WTC11 (cell line): ENCODE measurements at regions not wholly inside any gene's neighbourhood (a gene's known extent, or its start where the extent isn't known, plus 50 kb on each side); places are given as distances from the start of the nearest gene placed in this dataset.
A peak's percentile ranks its signal among the peaks of the same experiment; 100 is the strongest.

Source experiments
- ATAC-seq: fragments of 200-7000 bp; cut with Tn5 transposase; 2 replicates; pipeline ENCODE4 v1.10.0; 2021; ENCODE audit warnings: mild to moderate bottlenecking, moderate library complexity
- CTCF ChIA-PET: fragments of 300-600 bp; sonication (Branson Sonifier 250); formaldehyde crosslinking; loops from one replicate; lab custom pipeline; 2021; ENCODE audit warnings: antibody characterized with exemption; lab: Charles Lee
- POLR2A ChIA-PET: fragments of 350-600 bp; sonication (Branson Sonifier 250); formaldehyde crosslinking; loops from one replicate; lab custom pipeline; 2021; ENCODE audit warnings: antibody characterized with exemption; lab: Charles Lee
- DNase-seq: peaks from one replicate; pipeline ENCODE4 v3.0.0; 2021; ENCODE audit warnings: low spot score
- H3K27ac Mint-ChIP-seq: 2 replicates; pipeline ENCODE4 v1.8.0; 2021; ENCODE audit warnings: mixed read lengths
- H3K27me3 Mint-ChIP-seq: 2 replicates; pipeline ENCODE4 v1.8.0; 2021; ENCODE audit warnings: low read depth, mild to moderate bottlenecking, moderate library complexity, mixed read lengths
- H3K36me3 Mint-ChIP-seq: 2 replicates; pipeline ENCODE4 v1.8.0; 2021; ENCODE audit warnings: mixed read lengths
- H3K4me1 Mint-ChIP-seq: 2 replicates; pipeline ENCODE4 v1.8.0; 2022; ENCODE audit warnings: mixed read lengths
- H3K4me3 Mint-ChIP-seq: 2 replicates; pipeline ENCODE4 v1.8.0; 2021; ENCODE audit warnings: mild to moderate bottlenecking, moderate library complexity, mixed read lengths
- H3K9me3 Mint-ChIP-seq: 2 replicates; pipeline ENCODE4 v1.8.0; 2021; ENCODE audit warnings: mixed read lengths
- CREB1 ChIP-seq: sonication (generic); formaldehyde crosslinking; IDR thresholded peaks from 2 replicates; pipeline ENCODE4 v1.8.0; 2023; ENCODE audit warnings: mild to moderate bottlenecking, missing genetic modification reagents
- EMX1 ChIP-seq: fragments of 250-450 bp; sonication (Bioruptor Pico); IDR thresholded peaks from 2 replicates; pipeline ENCODE4 v1.8.0; 2021; ENCODE audit warnings: mild to moderate bottlenecking
- GTF2I ChIP-seq: fragments of 250-450 bp; sonication (Bioruptor Pico); conservative IDR thresholded peaks from 2 replicates; pipeline ENCODE4 v1.4.0; 2021; ENCODE audit warnings: mild to moderate bottlenecking
- KAT7 ChIP-seq: sonication (generic); formaldehyde crosslinking; IDR thresholded peaks from 2 replicates; pipeline ENCODE4 v1.8.1; 2023; ENCODE audit warnings: missing genetic modification reagents, mild to moderate bottlenecking, borderline replicate concordance
- NFE2L1 ChIP-seq: sonication (generic); formaldehyde crosslinking; IDR thresholded peaks from 2 replicates; pipeline ENCODE4 v1.8.1; 2023; ENCODE audit warnings: missing genetic modification reagents
- RELA ChIP-seq: sonication (generic); formaldehyde crosslinking; IDR thresholded peaks from 2 replicates; pipeline ENCODE4 v1.8.1; 2022; ENCODE audit warnings: missing genetic modification reagents, mild to moderate bottlenecking, borderline replicate concordance
- RORB ChIP-seq: fragments of 250-450 bp; sonication (Bioruptor Pico); IDR thresholded peaks from 2 replicates; pipeline ENCODE4 v1.9.0; 2021; ENCODE audit warnings: mild to moderate bottlenecking
- SP1 ChIP-seq: sonication (generic); formaldehyde crosslinking; conservative IDR thresholded peaks from 2 replicates; pipeline ENCODE4 v1.8.1; 2022; ENCODE audit warnings: missing genetic modification reagents
- TP53 ChIP-seq: sonication (generic); formaldehyde crosslinking; IDR thresholded peaks from 2 replicates; pipeline ENCODE4 v1.8.1; 2023; ENCODE audit warnings: mild to moderate bottlenecking, missing genetic modification reagents
- ZNF317 ChIP-seq: sonication (generic); formaldehyde crosslinking; IDR thresholded peaks from 2 replicates; pipeline ENCODE4 v1.8.1; 2023; ENCODE audit warnings: low read depth, mild to moderate bottlenecking, moderate library complexity, missing genetic modification reagents, borderline replicate concordance
- ZNF423 ChIP-seq: fragments of 250-450 bp; sonication (Bioruptor Pico); IDR thresholded peaks from 2 replicates; pipeline ENCODE4 v2.1.2; 2022; ENCODE audit warnings: mild to moderate bottlenecking, moderate library complexity
- ZNF671 ChIP-seq: fragments of 250-450 bp; sonication (Bioruptor Pico); IDR thresholded peaks from 2 replicates; pipeline ENCODE4 v1.8.0; 2021; ENCODE audit warnings: mild to moderate bottlenecking
- TF ChIP-seq, protein P1 (sequence below): sonication (generic); formaldehyde crosslinking; IDR thresholded peaks from 2 replicates; pipeline ENCODE4 v1.8.1; 2022; ENCODE audit warnings: low read depth, missing genetic modification reagents, borderline replicate concordance
- TF ChIP-seq, protein P2 (sequence below): fragments of 200-600 bp; IDR thresholded peaks from 2 replicates; pipeline ENCODE4 v1.8.0; 2022; ENCODE audit warnings: antibody characterized with exemption
- TF ChIP-seq, protein P3 (sequence below): fragments of 250-450 bp; sonication (Bioruptor Pico); IDR thresholded peaks from 2 replicates; pipeline ENCODE4 v1.9.0; 2021; ENCODE audit warnings: mild to moderate bottlenecking
- TF ChIP-seq, protein P4 (sequence below): sonication (generic); formaldehyde crosslinking; IDR thresholded peaks from 2 replicates; pipeline ENCODE4 v1.8.1; 2023; ENCODE audit warnings: mild to moderate bottlenecking, missing genetic modification reagents, moderate library complexity
- TF ChIP-seq, protein P5 (sequence below): sonication (generic); formaldehyde crosslinking; IDR thresholded peaks from 2 replicates; pipeline ENCODE4 v1.8.1; 2022; ENCODE audit warnings: mild to moderate bottlenecking, moderate library complexity, missing genetic modification reagents
- TF ChIP-seq, protein P6 (sequence below): fragments of 250-450 bp; sonication (Bioruptor Pico); IDR thresholded peaks from 2 replicates; pipeline ENCODE4 v1.9.0; 2021; ENCODE audit warnings: mild to moderate bottlenecking, borderline replicate concordance

DNA sequence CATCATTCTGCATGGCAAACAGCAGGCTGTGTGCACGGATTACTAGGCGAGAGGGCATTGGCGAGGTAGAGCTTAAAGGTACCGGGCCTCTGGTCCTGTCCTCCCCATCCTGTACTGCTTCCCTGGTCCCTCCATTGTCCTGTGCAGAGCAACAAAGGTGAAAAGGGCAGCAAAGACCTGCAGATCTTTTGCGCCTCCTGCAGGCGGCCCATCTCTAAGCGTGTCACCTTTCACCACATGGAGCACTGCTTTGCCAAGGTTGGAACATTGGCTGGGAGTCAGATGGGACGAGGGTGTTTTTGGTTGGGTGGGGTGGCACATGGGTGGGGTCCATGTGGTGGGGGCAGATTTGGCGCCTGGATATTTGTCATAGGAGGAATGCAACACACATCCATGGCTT is 64.7 kb upstream of the UXT start:
- Mint-ChIP-seq H3K36me3 (no peaks in the 10 kb centered on the region), H3K4me1 (no peaks in the 10 kb centered on the region), H3K27me3 (no peaks in the 10 kb centered on the region; the same call in 1 of the 2 replicates), H3K4me3 (no peak overlapping the region), H3K9me3 (no peaks in the 10 kb centered on the region), H3K27ac (no peak overlapping the region)
- ATAC-seq (peak; percentile 78), DNase-seq (peak; percentile 44)
- TF ChIP-seq RORB (CRISPR knock-in tag) (no peak), GTF2I (CRISPR knock-in tag) (no peak), TP53 (CRISPR knock-in tag) (no peak), RELA (no peak), ZNF317 (no peak), EMX1 (CRISPR knock-in tag) (no peak), SP1 (CRISPR knock-in tag) (no peak), CREB1 (CRISPR knock-in tag) (no peak), ZNF423 (no peak), KAT7 (CRISPR knock-in tag) (no peak), NFE2L1 (CRISPR knock-in tag) (no peak), ZNF671 (no peak)
- TF ChIP-seq, protein P1, sequence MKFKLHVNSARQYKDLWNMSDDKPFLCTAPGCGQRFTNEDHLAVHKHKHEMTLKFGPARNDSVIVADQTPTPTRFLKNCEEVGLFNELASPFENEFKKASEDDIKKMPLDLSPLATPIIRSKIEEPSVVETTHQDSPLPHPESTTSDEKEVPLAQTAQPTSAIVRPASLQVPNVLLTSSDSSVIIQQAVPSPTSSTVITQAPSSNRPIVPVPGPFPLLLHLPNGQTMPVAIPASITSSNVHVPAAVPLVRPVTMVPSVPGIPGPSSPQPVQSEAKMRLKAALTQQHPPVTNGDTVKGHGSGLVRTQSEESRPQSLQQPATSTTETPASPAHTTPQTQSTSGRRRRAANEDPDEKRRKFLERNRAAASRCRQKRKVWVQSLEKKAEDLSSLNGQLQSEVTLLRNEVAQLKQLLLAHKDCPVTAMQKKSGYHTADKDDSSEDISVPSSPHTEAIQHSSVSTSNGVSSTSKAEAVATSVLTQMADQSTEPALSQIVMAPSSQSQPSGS (CRISPR knock-in tag), result no peak
- TF ChIP-seq, protein P2, sequence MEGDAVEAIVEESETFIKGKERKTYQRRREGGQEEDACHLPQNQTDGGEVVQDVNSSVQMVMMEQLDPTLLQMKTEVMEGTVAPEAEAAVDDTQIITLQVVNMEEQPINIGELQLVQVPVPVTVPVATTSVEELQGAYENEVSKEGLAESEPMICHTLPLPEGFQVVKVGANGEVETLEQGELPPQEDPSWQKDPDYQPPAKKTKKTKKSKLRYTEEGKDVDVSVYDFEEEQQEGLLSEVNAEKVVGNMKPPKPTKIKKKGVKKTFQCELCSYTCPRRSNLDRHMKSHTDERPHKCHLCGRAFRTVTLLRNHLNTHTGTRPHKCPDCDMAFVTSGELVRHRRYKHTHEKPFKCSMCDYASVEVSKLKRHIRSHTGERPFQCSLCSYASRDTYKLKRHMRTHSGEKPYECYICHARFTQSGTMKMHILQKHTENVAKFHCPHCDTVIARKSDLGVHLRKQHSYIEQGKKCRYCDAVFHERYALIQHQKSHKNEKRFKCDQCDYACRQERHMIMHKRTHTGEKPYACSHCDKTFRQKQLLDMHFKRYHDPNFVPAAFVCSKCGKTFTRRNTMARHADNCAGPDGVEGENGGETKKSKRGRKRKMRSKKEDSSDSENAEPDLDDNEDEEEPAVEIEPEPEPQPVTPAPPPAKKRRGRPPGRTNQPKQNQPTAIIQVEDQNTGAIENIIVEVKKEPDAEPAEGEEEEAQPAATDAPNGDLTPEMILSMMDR, result no peak
- TF ChIP-seq, protein P3, sequence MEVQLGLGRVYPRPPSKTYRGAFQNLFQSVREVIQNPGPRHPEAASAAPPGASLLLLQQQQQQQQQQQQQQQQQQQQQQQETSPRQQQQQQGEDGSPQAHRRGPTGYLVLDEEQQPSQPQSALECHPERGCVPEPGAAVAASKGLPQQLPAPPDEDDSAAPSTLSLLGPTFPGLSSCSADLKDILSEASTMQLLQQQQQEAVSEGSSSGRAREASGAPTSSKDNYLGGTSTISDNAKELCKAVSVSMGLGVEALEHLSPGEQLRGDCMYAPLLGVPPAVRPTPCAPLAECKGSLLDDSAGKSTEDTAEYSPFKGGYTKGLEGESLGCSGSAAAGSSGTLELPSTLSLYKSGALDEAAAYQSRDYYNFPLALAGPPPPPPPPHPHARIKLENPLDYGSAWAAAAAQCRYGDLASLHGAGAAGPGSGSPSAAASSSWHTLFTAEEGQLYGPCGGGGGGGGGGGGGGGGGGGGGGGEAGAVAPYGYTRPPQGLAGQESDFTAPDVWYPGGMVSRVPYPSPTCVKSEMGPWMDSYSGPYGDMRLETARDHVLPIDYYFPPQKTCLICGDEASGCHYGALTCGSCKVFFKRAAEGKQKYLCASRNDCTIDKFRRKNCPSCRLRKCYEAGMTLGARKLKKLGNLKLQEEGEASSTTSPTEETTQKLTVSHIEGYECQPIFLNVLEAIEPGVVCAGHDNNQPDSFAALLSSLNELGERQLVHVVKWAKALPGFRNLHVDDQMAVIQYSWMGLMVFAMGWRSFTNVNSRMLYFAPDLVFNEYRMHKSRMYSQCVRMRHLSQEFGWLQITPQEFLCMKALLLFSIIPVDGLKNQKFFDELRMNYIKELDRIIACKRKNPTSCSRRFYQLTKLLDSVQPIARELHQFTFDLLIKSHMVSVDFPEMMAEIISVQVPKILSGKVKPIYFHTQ (CRISPR knock-in tag), result no peak
- TF ChIP-seq, protein P4, sequence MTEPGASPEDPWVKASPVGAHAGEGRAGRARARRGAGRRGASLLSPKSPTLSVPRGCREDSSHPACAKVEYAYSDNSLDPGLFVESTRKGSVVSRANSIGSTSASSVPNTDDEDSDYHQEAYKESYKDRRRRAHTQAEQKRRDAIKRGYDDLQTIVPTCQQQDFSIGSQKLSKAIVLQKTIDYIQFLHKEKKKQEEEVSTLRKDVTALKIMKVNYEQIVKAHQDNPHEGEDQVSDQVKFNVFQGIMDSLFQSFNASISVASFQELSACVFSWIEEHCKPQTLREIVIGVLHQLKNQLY (CRISPR knock-in tag), result no peak
- TF ChIP-seq, protein P5, sequence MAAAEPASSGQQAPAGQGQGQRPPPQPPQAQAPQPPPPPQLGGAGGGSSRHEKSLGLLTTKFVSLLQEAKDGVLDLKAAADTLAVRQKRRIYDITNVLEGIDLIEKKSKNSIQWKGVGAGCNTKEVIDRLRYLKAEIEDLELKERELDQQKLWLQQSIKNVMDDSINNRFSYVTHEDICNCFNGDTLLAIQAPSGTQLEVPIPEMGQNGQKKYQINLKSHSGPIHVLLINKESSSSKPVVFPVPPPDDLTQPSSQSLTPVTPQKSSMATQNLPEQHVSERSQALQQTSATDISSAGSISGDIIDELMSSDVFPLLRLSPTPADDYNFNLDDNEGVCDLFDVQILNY (CRISPR knock-in tag), result no peak
- TF ChIP-seq, protein P6, sequence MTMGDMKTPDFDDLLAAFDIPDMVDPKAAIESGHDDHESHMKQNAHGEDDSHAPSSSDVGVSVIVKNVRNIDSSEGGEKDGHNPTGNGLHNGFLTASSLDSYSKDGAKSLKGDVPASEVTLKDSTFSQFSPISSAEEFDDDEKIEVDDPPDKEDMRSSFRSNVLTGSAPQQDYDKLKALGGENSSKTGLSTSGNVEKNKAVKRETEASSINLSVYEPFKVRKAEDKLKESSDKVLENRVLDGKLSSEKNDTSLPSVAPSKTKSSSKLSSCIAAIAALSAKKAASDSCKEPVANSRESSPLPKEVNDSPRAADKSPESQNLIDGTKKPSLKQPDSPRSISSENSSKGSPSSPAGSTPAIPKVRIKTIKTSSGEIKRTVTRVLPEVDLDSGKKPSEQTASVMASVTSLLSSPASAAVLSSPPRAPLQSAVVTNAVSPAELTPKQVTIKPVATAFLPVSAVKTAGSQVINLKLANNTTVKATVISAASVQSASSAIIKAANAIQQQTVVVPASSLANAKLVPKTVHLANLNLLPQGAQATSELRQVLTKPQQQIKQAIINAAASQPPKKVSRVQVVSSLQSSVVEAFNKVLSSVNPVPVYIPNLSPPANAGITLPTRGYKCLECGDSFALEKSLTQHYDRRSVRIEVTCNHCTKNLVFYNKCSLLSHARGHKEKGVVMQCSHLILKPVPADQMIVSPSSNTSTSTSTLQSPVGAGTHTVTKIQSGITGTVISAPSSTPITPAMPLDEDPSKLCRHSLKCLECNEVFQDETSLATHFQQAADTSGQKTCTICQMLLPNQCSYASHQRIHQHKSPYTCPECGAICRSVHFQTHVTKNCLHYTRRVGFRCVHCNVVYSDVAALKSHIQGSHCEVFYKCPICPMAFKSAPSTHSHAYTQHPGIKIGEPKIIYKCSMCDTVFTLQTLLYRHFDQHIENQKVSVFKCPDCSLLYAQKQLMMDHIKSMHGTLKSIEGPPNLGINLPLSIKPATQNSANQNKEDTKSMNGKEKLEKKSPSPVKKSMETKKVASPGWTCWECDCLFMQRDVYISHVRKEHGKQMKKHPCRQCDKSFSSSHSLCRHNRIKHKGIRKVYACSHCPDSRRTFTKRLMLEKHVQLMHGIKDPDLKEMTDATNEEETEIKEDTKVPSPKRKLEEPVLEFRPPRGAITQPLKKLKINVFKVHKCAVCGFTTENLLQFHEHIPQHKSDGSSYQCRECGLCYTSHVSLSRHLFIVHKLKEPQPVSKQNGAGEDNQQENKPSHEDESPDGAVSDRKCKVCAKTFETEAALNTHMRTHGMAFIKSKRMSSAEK, result no peak
- POLR2A ChIA-PET, result no interaction called here
- CTCF ChIA-PET, result interaction anchor here (0.8 to 1.0 kb wide), 2 partner anchors 79 to 201 kb away, joined by 3 to 4 read pairs; no protein-coding TSS in a partner anchor
